ENCODE measurements at regions not wholly inside any gene's neighbourhood (a gene's known extent, or its start where the extent isn't known, plus 50 kb on each side); places are given as distances from the start of the nearest gene placed in this dataset.
"Not testable (repeated sequence)": the region's sequence is repeated elsewhere in the genome, so short reads cannot be mapped to it uniquely, and the experiment has no call there.

DNA sequence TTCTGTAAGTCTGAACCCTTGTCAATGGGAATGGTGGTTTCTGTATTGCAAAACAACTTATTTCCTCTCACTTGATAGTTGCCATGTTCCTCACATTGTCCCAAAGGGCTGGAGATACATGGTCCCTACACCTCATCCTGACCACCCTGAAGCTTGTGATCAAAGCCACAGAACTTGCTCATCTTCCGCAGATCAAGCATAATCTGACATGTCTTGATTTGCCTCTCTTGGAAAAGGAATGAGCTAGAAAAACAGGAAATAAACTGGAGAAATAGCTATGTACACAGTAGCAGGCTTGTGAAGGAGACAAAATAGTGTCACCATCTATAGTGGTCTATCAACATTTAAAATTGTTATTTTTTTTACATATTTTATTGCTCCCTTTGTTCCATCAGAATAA is 871.9 kb upstream of the C9orf72 start:
- DNase-seq: no peak
- intact Hi-C loops (cut with DNase I): no loop called here

GRCh38 chr9:28453918-28454317 is 880.6 kb upstream of the C9orf72 start:
- intact Hi-C loops (cut with DNase I): no loop called here
- DNase-seq: no peak

GRCh38 chr9:28456861-28457260 is 883.6 kb upstream of the C9orf72 start:
- DNase-seq: no peak
- intact Hi-C loops (cut with DNase I): no loop called here

- no peak for DNase-seq
- intact Hi-C loops (cut with DNase I): no loop called here
Observed at GRCh38 chr9:28464481-28465216, 891.4 kb upstream of the C9orf72 start.

- intact Hi-C loops (cut with DNase I): no loop called here
- no peak for DNase-seq
Observed at GRCh38 chr9:28471261-28471660, 898.0 kb upstream of the C9orf72 start.

GRCh38 chr9:28487561-28487960 is 914.3 kb upstream of the C9orf72 start:
- DNase-seq: no peak
- intact Hi-C loops (cut with DNase I): no loop called here

- no peak for DNase-seq
- intact Hi-C loops (cut with DNase I): no loop called here
Observed at GRCh38 chr9:28491121-28491520, 917.8 kb upstream of the C9orf72 start.

- intact Hi-C loops (cut with DNase I): not testable (repeated sequence)
Observed at GRCh38 chr9:28498168-28498567, 924.9 kb upstream of the C9orf72 start.

GRCh38 chr9:28502189-28502588 is 928.9 kb upstream of the C9orf72 start:
- intact Hi-C loops (cut with DNase I): no loop called here
- no peak for DNase-seq

More at GRCh38 chr9:28498168-28498567, 924.9 kb upstream of the C9orf72 start:
- not testable (repeated sequence) for DNase-seq

GRCh38 chr9:28502741-28503140 is 929.5 kb upstream of the C9orf72 start:
- intact Hi-C loops (cut with DNase I): no loop called here
- no peak for DNase-seq

DNA sequence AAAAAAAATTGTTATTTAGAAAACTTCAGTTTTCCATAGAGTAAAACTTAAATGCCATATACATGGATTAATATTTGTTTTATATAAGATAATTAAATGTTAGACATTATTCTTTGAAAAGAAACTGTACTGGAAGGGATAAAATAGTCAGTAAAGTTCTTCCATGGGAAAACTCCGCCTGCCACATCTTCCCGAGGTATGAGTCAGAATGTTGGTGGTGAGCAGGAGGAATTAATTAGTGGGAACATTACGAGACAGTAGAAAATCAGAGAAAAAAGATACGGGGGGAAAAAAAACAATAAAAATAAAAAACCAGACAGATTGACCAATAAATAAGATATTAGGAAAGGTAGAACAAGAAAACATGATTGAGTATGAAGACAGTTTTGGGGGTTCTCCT is 930.3 kb upstream of the C9orf72 start:
- intact Hi-C loops (cut with DNase I): no loop called here
- peak in 11 of 42 donors; percentile 3 to 61 (median 19) for DNase-seq

GRCh38 chr9:28518439-28518838 is 945.2 kb upstream of the C9orf72 start:
- intact Hi-C loops (cut with DNase I): no loop called here
- no peak for DNase-seq

DNA sequence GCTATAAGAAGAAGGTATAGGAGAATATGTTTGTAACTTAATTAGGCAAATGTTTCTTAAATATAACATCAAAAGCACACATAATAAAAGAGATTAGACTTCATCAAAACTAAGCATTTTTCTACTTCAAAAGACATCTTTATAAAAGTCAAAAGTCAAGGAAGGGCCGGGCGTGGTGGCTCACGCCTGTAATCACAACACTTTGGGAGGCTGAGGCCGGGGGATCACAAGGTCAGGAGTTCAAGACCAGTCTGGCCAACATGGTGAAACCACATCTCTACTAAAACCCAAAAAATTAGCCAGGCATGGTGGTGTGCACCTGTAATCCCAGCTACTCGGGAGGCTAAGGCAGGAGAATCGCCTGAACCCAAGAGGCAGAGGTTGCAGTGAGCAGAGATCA is 951.0 kb upstream of the C9orf72 start:
- DNase-seq; intact Hi-C loops (cut with DNase I): not testable (repeated sequence)

DNA sequence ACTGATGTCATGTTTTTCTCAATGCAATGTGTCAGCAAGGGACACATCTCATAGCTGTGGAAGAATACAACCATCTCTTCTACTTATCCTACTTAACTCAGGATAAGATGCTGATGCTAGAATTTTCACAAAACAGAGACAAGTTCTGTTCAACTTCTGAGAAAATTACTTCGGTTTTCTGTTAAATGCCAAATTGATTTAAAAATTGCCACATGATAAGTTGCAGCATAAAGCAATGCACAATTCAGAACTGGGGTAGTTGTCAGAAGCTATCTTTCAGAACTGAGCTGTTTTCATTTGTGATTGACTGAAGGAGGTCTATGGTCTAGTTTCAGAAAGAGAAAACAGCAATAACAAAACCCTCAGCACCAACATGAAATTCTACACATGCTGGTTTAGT is 954.8 kb upstream of the C9orf72 start:
- intact Hi-C loops (cut with DNase I): no loop called here
- DNase-seq: no peak

GRCh38 chr9:28538132-28538531 is 964.9 kb upstream of the C9orf72 start:
- no peak for DNase-seq
- intact Hi-C loops (cut with DNase I): no loop called here

- no peak for DNase-seq
- intact Hi-C loops (cut with DNase I): no loop called here
Observed at GRCh38 chr9:28539434-28540070, 966.3 kb upstream of the C9orf72 start.

DNA sequence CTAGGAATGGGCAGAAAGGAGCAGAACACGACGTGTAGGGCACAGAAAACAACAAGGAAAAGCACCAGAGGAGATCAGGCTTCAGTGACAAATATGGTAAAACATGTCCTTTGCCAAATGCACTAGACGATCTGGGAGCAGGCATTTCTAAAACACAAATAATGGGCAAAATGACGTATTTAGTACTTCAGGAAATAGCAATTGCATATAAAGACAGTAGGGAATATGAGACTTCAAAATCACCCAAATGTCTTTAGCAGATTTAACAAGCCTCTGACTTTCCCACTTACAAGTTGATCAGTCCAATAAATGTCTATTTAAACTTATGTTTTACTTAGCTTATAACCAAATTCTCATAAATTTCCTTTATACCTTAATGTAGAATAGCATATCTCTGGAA is 969.6 kb upstream of the C9orf72 start:
- intact Hi-C loops (cut with DNase I): no loop called here
- DNase-seq: no peak

GRCh38 chr9:28547527-28547926 is 974.2 kb upstream of the C9orf72 start:
- intact Hi-C loops (cut with DNase I): no loop called here
- no peak for DNase-seq

GRCh38 chr9:28563291-28563934 is 990.1 kb upstream of the C9orf72 start:
- DNase-seq: no peak
- intact Hi-C loops (cut with DNase I): no loop called here

GRCh38 chr9:28583832-28584231 is 1010.6 kb upstream of the C9orf72 start:
- DNase-seq: no peak
- intact Hi-C loops (cut with DNase I): no loop called here

- DNase-seq: no peak
- intact Hi-C loops (cut with DNase I): no loop called here
Observed at GRCh38 chr9:28584542-28584941, 1011.3 kb upstream of the C9orf72 start.
